Mucosa of descending colon (tissue), 3 donors: ENCODE measurements at regions not wholly inside any gene's neighbourhood (a gene's known extent, or its start where the extent isn't known, plus 50 kb on each side); places are given as distances from the start of the nearest gene placed in this dataset.
A peak's percentile ranks its signal among the peaks of the same experiment; 100 is the strongest.

ENCODE experiments used
- ATAC-seq: fragments of 200-7000 bp; cut with Tn5 transposase; one replicate; pipeline ENCODE4 v1.9.1; 2020; ENCODE audit warnings: mild to moderate bottlenecking, moderate library complexity
- DNase-seq, 3 donors: peaks; one replicate each; pipeline ENCODE4 v3.0.0-alpha.2; 2020
- H3K36me3 ChIP-seq: fragments of 200-600 bp; one replicate; pipeline ENCODE4 v1.8.0; 2021; ENCODE audit warnings: low read depth, mild to moderate bottlenecking
- H3K4me1 ChIP-seq: fragments of 200-600 bp; one replicate; pipeline ENCODE4 v1.8.0; 2021; ENCODE audit warnings: low read depth, mild to moderate bottlenecking
- H3K4me3 ChIP-seq: fragments of 200-600 bp; one replicate; pipeline ENCODE4 v1.8.0; 2021; ENCODE audit warnings: mild to moderate bottlenecking
- H3K9me3 ChIP-seq: fragments of 200-600 bp; one replicate; pipeline ENCODE4 v1.8.0; 2021; ENCODE audit warnings: mild to moderate bottlenecking
- intact Hi-C, 2 donors: fragments of 100-400 bp; cut with DNase I in 1 of 2; cut with micrococcal nuclease in 1 of 2; formaldehyde crosslinking; loops; one replicate each; pipeline versions ENCODE4 v1.11.0 to v1.11.1; 2022; cut with DNase I, micrococcal nuclease
- TF ChIP-seq, protein P1 (sequence below): fragments of 200-600 bp; IDR thresholded peaks from one replicate; pipeline ENCODE4 v1.8.0; 2022; ENCODE audit warnings: antibody characterized with exemption, mild to moderate bottlenecking
- donor health status: DM: no; HTN: no; CAD: no; lungs with moderate emphysema.
- donor health status: DM: no; HTN: no; CAD: no.
- donor health status: DM: no; HTN: yes; CAD: no.

DNA sequence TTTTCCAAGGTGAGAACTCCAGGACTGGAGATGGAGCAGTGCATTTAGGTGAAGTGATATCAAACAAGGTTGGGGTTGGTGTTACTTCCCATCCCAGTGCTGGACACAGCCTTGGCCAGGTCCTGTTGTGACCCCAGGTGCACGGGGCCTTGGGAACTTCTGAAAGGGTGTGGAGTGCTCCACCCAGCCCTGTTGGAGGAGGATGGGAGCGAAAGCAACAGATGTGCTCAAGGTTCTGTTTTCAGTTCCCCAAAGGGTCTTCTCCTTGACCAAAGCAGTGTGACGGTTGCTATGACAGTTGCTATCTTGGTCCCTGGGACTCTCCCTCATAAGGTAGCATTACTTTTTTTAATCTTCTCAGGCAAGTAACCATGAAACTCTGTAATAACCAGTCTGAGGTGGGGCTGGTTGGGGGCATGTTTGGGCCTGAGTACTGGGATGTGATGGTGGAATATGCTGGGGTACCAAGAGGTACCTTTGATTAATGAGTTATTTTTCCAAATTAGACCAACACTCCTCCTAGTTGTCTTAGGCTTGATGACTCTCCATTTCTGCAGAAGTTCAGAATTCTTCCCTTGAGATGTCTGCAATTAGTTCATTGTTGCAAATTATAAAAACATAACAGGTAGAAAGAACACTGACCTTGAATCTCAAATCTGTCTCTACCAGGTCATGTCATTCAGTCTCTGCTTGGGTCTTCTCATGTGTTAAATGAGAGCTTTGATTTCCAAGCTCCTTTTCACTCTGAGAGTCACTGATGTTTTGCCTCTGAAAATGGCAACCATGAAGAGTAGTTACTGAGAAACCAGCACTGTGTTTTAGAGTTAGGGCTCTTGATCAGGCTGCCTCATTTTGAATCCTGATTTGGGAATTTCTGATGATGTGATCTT, 154.5 kb downstream of the RPIA start:
- intact Hi-C loops, result no loop called here
- H3K4me1 ChIP-seq, result no peaks in the 10 kb centered on the region
- no peaks in the 10 kb centered on the region for H3K9me3 ChIP-seq
- TF ChIP-seq, protein P1, sequence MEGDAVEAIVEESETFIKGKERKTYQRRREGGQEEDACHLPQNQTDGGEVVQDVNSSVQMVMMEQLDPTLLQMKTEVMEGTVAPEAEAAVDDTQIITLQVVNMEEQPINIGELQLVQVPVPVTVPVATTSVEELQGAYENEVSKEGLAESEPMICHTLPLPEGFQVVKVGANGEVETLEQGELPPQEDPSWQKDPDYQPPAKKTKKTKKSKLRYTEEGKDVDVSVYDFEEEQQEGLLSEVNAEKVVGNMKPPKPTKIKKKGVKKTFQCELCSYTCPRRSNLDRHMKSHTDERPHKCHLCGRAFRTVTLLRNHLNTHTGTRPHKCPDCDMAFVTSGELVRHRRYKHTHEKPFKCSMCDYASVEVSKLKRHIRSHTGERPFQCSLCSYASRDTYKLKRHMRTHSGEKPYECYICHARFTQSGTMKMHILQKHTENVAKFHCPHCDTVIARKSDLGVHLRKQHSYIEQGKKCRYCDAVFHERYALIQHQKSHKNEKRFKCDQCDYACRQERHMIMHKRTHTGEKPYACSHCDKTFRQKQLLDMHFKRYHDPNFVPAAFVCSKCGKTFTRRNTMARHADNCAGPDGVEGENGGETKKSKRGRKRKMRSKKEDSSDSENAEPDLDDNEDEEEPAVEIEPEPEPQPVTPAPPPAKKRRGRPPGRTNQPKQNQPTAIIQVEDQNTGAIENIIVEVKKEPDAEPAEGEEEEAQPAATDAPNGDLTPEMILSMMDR, result no peak
- no peaks in the 10 kb centered on the region for H3K36me3 ChIP-seq
- ATAC-seq (peak; percentile 79), DNase-seq (peak in 1 of 3 donors; percentile 20)
- no peak overlapping the region for H3K4me3 ChIP-seq

DNA sequence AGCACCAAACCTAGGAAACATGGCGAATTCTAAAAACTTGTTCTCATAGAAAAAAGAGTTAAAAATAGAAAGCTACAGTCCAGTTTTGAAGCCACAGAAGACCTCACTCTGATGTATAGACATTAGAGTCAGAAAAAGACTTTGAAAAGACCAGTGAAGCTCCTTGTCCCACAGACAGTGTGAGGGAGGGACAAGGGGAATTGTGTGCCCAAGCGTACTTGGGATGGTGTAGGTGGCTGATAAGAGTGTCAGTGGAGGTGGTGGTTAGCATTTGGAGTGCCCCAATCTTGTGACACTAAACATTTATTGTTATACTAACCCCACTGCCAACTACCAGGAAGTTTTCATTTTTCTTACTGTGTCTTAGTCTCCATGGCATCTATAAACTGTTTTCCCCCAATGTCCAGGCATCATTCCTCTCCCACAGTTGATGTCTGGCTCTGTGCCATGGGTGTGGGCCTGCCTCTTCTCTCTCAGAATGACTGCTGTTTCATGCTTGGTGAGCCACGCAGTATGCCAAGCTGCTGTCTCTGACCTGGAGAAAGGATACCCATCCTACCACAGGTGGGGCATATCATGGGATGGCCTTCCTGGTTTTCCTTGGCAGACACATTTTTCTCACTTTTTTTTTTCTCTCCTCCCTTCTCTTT, 161.4 kb downstream of the RPIA start:
- TF ChIP-seq, protein P1, result no peak
- peak; percentile 31 for ATAC-seq
- Histone ChIP-seq H3K36me3 (no peaks in the 10 kb centered on the region), H3K9me3 (no peaks in the 10 kb centered on the region), H3K4me1 (peaks cover 5% of the 10 kb centered on the region), H3K4me3 (no peak overlapping the region)
- intact Hi-C loops, result no loop called here
- peak in 1 of 3 donors; percentile 56 for DNase-seq

DNA sequence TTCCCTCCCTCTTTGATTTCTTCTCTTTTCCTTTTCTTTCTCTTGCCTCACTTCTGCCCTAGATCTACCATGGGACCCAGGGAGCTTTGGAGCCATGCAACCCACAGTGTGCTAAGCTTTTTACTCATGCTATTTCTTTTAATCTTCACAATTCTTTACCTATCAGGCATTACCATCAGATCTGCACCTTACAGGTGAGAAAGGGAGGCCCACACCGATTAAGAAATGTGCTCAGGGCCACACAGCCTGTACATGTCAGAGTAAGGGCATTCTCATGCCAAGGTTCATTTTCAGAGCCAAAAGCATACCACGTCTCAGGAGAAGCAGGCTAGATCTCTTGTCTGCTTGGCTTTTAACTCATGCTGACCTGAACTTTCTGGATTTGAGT, 161.9 kb downstream of the RPIA start:
- TF ChIP-seq, protein P1, result no peak
- no peak for ATAC-seq
- Histone ChIP-seq H3K36me3 (no peaks in the 10 kb centered on the region), H3K4me3 (no peak overlapping the region), H3K4me1 (peaks cover 7% of the 10 kb centered on the region), H3K9me3 (no peaks in the 10 kb centered on the region)
- intact Hi-C loops, result no loop called here
- no peak for DNase-seq

DNA sequence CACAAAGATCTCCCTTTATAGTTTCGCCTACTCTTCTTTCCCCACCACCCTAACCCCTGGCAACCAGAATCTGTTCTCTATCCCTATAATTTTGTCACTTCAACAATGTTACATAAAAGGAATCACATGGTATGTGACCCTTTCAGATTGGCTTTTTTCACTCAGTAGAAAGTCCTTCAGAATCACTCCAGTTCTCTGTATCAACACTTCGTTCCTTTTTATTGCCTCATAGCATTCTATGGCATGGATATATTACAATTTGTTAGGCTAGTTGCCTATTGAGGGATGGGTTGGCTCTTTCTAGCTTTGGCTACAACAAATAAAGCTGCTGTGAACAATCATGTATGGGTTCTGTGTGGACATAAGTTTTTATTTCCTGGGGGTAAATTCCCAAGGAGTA, 163.1 kb downstream of the RPIA start:
- H3K4me1 ChIP-seq, result peaks cover 7% of the 10 kb centered on the region
- H3K9me3 ChIP-seq, result no peaks in the 10 kb centered on the region
- no peaks in the 10 kb centered on the region for H3K36me3 ChIP-seq
- TF ChIP-seq, protein P1, result no peak
- intact Hi-C loops, result no loop called here
- ATAC-seq (no peak), DNase-seq (no peak)
- H3K4me3 ChIP-seq, result no peak overlapping the region

DNA sequence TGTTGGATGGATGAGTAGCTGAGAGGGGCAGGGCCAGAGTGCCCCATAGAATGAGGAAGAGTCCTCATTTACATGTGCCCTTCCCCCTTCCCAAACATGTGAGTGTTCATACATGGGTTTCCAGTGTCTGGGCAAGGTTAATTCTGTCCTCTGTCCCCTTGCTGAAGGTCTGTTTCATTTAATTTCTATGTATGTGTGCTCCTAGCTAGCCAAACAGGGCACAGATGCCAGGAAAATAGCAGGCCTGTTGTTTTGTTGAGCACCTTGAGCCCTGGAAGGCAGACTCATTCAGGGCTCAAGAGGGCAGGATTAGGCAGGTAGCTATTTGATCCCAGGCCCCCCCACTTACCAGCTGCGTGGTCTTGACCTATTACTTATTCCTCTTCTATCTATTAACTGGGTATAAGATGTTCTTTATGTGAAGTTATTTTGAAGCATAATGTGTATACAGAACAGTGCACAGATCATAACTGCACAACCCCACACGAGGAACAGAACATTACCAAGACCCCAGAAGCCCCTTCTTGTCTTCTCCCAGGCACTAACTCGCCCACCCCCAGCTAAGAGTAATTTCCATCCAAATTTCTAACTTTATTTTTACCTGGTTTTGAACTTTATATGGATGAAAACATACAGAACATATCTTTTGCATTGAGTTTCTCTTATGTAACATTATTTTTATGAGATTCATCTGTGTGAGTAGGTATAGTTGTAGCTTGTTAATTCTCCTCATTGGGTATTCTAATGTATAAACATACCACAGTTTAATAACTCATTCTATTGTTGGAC, 164.3 kb downstream of the RPIA start:
- TF ChIP-seq, protein P1, result no peak
- peak; percentile 7 for ATAC-seq
- Histone ChIP-seq H3K36me3 (no peaks in the 10 kb centered on the region), H3K9me3 (no peaks in the 10 kb centered on the region), H3K4me3 (no peak overlapping the region), H3K4me1 (peaks cover 7% of the 10 kb centered on the region)
- DNase-seq, result peak in 1 of 3 donors; percentile 21
- intact Hi-C loops, result no loop called here
